Stimulated activated naive CD4-positive, alpha-beta T cell (primary cell): ENCODE measurements at regions not wholly inside any gene's neighbourhood (a gene's known extent, or its start where the extent isn't known, plus 50 kb on each side); places are given as distances from the start of the nearest gene placed in this dataset.

Experiments
- DNase-seq, 6 experiments: peaks; one replicate each; lab custom pipeline; 2025; lab: John Stamatoyannopoulos, UW

GRCh38 chr2:193556766-193557470 is 1362.2 kb upstream of the TMEFF2 start:
- DNase-seq = no peak

GRCh38 chr2:193549661-193550060 is 1354.9 kb upstream of the TMEFF2 start:
- no peak for DNase-seq

- no peak for DNase-seq
These were observed 1348.0 kb upstream of the TMEFF2 start for GRCh38 chr2:193542762-193543161.

DNA sequence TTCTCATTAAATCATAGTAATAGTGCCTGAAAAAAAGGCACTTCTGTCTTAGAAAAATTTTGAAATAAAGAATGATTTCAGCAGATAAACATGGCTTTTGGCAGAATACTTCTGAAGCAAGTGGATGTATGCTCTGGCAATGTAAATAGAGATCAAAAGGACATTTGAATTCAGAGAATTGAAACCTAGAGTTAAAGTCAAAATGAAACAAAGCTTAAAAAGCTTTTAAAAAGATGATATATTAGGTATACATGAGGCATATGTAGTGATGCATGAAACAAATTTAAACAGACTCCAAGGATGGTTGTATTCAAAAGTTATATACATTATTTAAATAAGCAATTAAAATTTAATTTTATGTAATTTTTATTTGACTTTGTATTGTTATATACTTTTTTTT is 1344.5 kb upstream of the TMEFF2 start:
- DNase-seq = no peak

DNA sequence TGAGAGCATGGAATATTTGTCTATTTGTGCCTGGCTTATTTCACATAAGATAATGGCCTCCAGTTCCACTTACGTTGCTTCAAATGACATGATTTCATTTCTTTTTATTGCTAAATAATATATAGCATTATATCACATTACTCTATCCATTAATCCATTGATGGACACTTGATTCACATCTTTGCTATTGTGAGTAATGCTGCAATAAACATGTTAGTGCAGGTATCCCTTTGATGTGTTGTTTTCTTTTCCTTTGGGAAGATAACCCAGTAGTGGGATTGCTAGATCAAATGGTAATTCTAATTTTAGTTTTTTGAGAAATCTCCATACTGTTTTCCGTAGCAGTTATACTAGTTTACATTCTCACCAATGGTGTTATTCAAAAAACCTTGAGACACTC is 1343.3 kb upstream of the TMEFF2 start:
- no peak for DNase-seq

GRCh38 chr2:193537531-193537930 is 1342.8 kb upstream of the TMEFF2 start:
- no peak for DNase-seq

DNA sequence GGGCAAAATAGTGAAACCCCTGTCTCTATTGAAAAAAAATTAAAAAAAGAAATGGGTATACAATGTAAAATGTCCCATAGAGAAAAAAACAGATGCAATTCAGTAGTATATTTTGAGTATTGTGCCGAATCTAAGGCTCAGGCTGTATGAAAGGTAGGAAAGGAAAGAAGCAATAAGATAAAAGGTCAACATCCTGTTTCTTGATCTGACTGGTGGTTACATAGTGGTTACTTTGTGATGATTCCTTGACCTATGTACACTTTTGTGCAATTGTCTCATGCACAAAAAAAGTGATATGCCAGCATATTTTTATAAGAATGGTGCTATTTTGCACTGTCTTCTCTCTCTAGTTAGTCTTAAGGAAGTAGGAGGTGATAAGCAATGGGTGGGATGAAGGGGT is 1333.7 kb upstream of the TMEFF2 start:
- DNase-seq = no peak

DNA sequence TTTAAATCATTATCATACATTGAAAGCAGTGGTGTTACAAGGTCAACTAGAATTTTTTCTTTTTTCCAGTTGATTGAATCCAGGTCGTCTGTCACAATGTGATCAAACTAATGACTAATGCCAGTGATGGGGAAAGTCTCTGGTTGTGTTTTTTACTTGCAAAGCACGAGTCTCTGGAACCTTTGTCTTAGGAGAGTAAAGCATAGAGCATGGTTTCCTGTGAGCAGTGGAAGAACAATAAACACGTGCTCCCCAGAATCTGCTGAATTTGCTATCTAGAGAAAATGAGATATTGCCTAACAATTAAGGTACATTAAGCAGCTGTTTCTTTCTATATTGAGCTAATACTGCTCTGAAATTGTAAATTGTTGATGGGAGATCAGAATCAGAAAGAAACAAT is 1332.4 kb upstream of the TMEFF2 start:
- no peak for DNase-seq

GRCh38 chr2:193523662-193524061 is 1328.9 kb upstream of the TMEFF2 start:
- DNase-seq = no peak

GRCh38 chr2:193521523-193521922 is 1326.8 kb upstream of the TMEFF2 start:
- DNase-seq = no peak

DNA sequence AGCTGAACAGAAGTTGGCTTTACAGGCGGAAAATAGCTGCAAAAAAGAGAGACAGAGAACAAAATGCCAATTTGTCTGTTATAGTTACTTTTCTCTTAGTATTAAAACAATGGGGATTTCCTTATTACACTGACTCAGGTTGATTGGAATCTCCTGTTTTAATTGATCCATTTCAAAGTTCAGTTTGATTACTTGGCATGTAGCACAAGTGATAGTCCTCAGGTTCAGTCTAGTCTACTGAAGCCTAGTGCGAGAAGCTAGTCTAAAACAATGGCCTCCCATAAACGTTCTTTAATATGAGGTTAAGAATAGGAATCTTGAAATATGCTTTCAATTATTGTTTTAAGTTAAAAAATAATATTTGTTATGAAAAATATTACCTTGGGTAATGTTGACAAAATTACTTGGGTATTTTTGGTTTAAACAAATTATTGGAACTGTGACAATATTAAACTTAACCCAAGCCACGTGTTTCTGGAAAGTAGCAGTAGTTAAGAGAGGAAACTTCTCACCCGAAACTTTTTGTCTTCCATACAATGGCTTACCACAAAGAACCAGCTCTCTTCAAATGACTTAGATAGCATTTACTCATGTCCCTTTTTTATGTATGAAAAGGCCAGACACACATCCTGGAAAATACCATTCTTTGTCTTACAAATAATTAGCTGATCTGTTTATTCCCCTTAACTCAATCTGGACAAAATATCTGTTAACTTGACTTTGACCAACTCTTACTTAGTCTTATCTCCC is 1326.2 kb upstream of the TMEFF2 start:
- DNase-seq = no peak

DNA sequence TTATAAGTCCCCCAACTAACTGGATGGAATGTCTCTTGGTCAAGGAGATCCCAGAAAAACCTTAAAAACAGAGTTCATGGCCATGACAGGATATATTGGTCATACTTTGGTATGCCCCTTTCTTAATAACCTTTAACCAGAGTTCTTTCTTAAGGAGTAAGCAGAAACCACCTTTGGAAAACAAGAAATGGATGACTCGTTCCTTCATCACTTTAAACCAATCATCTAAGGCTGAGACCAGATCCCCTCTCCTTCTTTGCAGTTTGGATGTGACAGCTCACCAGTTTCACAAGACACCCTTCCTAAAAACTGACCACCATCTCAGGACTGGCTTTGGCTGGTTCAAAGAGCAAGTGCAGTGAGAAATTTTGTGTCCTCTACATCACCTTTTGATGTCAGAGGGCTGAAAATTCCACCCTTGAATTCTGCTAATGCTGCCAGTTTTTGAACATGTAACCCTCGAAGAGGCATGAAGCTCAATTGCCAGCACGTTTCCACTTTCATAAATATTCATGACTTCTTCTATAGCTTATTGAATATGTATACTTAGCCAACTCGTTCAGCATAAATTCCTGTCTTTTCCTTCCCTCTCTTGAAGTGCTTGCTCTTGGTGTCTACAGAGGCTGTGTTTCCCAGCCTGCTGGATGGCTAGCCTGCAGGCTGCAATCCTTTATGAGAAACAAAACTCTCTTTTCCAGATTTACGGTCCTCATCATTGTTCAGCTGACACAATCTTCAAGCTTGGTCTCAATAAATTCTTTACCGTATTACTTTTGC is 1323.5 kb upstream of the TMEFF2 start:
- no peak for DNase-seq

DNA sequence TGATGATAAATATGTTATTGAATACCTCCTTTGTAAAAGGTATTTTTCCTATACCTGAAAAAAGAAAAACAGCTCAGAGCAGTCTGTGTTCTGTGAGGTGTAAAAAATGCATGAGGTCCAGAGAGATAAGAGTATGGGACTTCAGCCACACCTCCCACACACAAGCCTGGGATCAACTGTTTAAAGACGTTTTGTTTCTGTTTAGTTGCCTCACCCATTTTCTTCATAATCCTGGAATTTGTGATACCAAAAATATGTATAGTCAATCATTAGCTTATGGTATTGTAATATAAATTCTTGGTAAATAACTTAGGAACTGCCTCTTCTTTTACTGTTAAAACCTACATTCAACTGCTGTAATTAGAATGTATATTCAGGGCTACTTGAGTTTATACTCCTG is 1322.9 kb upstream of the TMEFF2 start:
- no peak for DNase-seq

DNA sequence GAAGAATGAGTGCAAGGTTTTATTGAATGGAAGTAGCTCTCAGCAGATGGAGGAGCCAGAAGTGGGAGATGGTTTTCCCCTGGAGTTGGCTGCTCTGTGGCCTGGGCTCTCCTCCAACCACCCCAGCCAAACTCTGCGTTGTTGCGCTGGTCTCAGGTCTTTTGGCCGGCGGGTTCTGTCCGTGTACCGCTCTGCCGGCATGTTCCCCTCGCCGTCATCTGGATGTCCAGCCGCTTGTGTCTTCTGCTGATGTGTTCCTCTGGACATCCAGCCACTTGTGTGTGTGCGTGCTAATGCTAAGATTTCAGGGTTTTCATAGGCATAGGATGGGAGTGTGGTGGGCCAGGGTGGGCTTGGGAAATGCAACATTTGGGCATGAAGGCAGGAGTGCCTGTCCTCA is 1311.3 kb upstream of the TMEFF2 start:
- DNase-seq = no peak

- DNase-seq = no peak
These were observed 1310.9 kb upstream of the TMEFF2 start for GRCh38 chr2:193505620-193506019.

GRCh38 chr2:193502363-193503035 is 1307.8 kb upstream of the TMEFF2 start:
- DNase-seq = no peak

GRCh38 chr2:193496786-193497185 is 1302.1 kb upstream of the TMEFF2 start:
- no peak for DNase-seq

- no peak for DNase-seq
These were observed 1287.8 kb upstream of the TMEFF2 start for GRCh38 chr2:193482557-193482956.

GRCh38 chr2:193480187-193480586 is 1285.5 kb upstream of the TMEFF2 start:
- no peak for DNase-seq

- no peak for DNase-seq
These were observed 1281.6 kb upstream of the TMEFF2 start for GRCh38 chr2:193476171-193476800.

GRCh38 chr2:193475038-193475437 is 1280.3 kb upstream of the TMEFF2 start:
- no peak for DNase-seq

DNA sequence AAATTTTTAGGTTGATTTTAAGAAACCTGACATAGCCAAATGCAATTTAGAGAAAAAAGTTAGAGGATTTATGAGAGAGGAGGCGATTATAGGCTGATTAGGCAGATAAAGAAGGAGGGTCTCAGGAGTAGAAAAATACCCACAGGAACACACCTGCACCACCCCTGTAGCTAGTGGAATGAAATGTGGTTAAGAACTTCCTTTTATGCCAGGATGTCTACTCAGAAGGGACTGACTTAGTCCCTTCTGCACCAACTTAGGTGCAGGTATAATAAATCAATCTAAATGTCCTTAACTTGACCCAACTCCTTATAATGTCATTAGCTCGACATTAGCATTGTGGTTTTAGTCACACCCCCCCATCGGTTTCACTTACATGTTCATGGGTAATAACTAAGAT is 1274.5 kb upstream of the TMEFF2 start:
- no peak for DNase-seq
